ENCODE measurements at regions not wholly inside any gene's neighbourhood (a gene's known extent, or its start where the extent isn't known, plus 50 kb on each side); places are given as distances from the start of the nearest gene placed in this dataset.

GRCh38 chr12:90512518-90512917 lies 442.5 kb downstream of the CCER1 start:
- TF ChIP-seq CTCF (IDR thresholded peaks at IDR 0.05; ENCODE audit: borderline replicate concordance, extremely low read depth, low read length, poor library complexity, severe bottlenecking) (no peak), EZH2 (IDR thresholded peaks at IDR 0.05; ENCODE audit: borderline replicate concordance, low read depth, low read length, severe bottlenecking) (no peak)
